ENCODE measurements at regions not wholly inside any gene's neighbourhood (a gene's known extent, or its start where the extent isn't known, plus 50 kb on each side); places are given as distances from the start of the nearest gene placed in this dataset.

- H3K4me1 ChIP-seq (replicated peaks), result no peaks in the 10 kb centered on the region
- H3K4me3 ChIP-seq, result no peak overlapping the region
- intact Hi-C loops (cut with DNase I), result loop anchor here (10.0 kb wide), 1 partner anchor 863 kb away; no protein-coding TSS in a partner anchor
- 87% methylated on average over 1 of the region's 1 CpG for WGBS
- DNase-seq (ENCODE audit: low spot score), result no peak
- no peaks in the 10 kb centered on the region for H3K36me3 ChIP-seq
- no peaks in the 10 kb centered on the region for H3K9me3 ChIP-seq
- H3K27ac ChIP-seq, result no peak overlapping the region
- TF ChIP-seq POLR2AphosphoS5 (IDR thresholded peaks at IDR 0.05) (no peak), POLR2A (IDR thresholded peaks at IDR 0.05) (no peak), CTCF (IDR thresholded peaks at IDR 0.05) (no peak)
- H3K27me3 ChIP-seq (replicated peaks; ENCODE audit: insufficient read depth), result no peaks in the 10 kb centered on the region
Observed at GRCh38 chr3:117728226-117728625, 1018.6 kb downstream of the TUSC7 start.

- H3K4me1 ChIP-seq (replicated peaks), result no peaks in the 10 kb centered on the region
- H3K36me3 ChIP-seq, result no peaks in the 10 kb centered on the region
- intact Hi-C loops (cut with DNase I), result no loop called here
- 91% methylated on average over 3 of the region's 3 CpGs for WGBS
- no peaks in the 10 kb centered on the region for H3K27me3 ChIP-seq (replicated peaks; ENCODE audit: insufficient read depth)
- no peak overlapping the region for H3K27ac ChIP-seq
- DNase-seq (ENCODE audit: low spot score), result no peak
- H3K9me3 ChIP-seq, result no peaks in the 10 kb centered on the region
- H3K4me3 ChIP-seq, result no peak overlapping the region
- no peak for TF ChIP-seq POLR2AphosphoS5 (IDR thresholded peaks at IDR 0.05)
- TF ChIP-seq POLR2A (IDR thresholded peaks at IDR 0.05), result no peak
- no peak for TF ChIP-seq CTCF (IDR thresholded peaks at IDR 0.05)
Observed at GRCh38 chr3:117734496-117734895, 1024.9 kb downstream of the TUSC7 start.

- intact Hi-C loops (cut with DNase I), result no loop called here
- Histone ChIP-seq H3K27ac (no peak overlapping the region), H3K4me1 (replicated peaks) (no peaks in the 10 kb centered on the region), H3K4me3 (no peak overlapping the region), H3K36me3 (no peaks in the 10 kb centered on the region), H3K27me3 (replicated peaks; ENCODE audit: insufficient read depth) (no peaks in the 10 kb centered on the region), H3K9me3 (no peaks in the 10 kb centered on the region)
- no peak for TF ChIP-seq CTCF (IDR thresholded peaks at IDR 0.05)
- TF ChIP-seq POLR2A (IDR thresholded peaks at IDR 0.05), result no peak
- TF ChIP-seq POLR2AphosphoS5 (IDR thresholded peaks at IDR 0.05), result no peak
- 17% methylated on average over 2 of the region's 2 CpGs for WGBS
- DNase-seq (ENCODE audit: low spot score), result no peak
Observed at GRCh38 chr3:117735481-117736101, 1026.0 kb downstream of the TUSC7 start.

GRCh38 chr3:117736846-117737245, 1027.3 kb downstream of the TUSC7 start:
- TF ChIP-seq CTCF (IDR thresholded peaks at IDR 0.05), result no peak
- TF ChIP-seq POLR2AphosphoS5 (IDR thresholded peaks at IDR 0.05), result no peak
- no peak for TF ChIP-seq POLR2A (IDR thresholded peaks at IDR 0.05)
- Histone ChIP-seq H3K27me3 (replicated peaks; ENCODE audit: insufficient read depth) (no peaks in the 10 kb centered on the region), H3K4me1 (replicated peaks) (no peaks in the 10 kb centered on the region), H3K27ac (no peak overlapping the region), H3K36me3 (no peaks in the 10 kb centered on the region), H3K4me3 (no peak overlapping the region), H3K9me3 (no peaks in the 10 kb centered on the region)
- 91% methylated on average over 3 of the region's 3 CpGs for WGBS
- intact Hi-C loops (cut with DNase I), result no loop called here
- DNase-seq (ENCODE audit: low spot score), result no peak

GRCh38 chr3:117743993-117744392, 1034.4 kb downstream of the TUSC7 start:
- Histone ChIP-seq H3K27ac (no peak overlapping the region), H3K4me3 (no peak overlapping the region), H3K4me1 (replicated peaks) (no peaks in the 10 kb centered on the region), H3K27me3 (replicated peaks; ENCODE audit: insufficient read depth) (no peaks in the 10 kb centered on the region), H3K36me3 (no peaks in the 10 kb centered on the region), H3K9me3 (no peaks in the 10 kb centered on the region)
- no peak for DNase-seq (ENCODE audit: low spot score)
- intact Hi-C loops (cut with DNase I), result no loop called here
- 97% methylated on average over 1 of the region's 1 CpG for WGBS
- TF ChIP-seq POLR2A (IDR thresholded peaks at IDR 0.05) (no peak), CTCF (IDR thresholded peaks at IDR 0.05) (no peak), POLR2AphosphoS5 (IDR thresholded peaks at IDR 0.05) (no peak)

Data from prostate gland (tissue), 2 donors.